NCI-H510A (cell line): ENCODE measurements at regions not wholly inside any gene's neighbourhood (a gene's known extent, or its start where the extent isn't known, plus 50 kb on each side); places are given as distances from the start of the nearest gene placed in this dataset.
A peak's percentile ranks its signal among the peaks of the same experiment; 100 is the strongest.

Source experiments
- DNase-seq: peaks from one replicate; lab custom pipeline; 2025; lab: John Stamatoyannopoulos, UW

DNA sequence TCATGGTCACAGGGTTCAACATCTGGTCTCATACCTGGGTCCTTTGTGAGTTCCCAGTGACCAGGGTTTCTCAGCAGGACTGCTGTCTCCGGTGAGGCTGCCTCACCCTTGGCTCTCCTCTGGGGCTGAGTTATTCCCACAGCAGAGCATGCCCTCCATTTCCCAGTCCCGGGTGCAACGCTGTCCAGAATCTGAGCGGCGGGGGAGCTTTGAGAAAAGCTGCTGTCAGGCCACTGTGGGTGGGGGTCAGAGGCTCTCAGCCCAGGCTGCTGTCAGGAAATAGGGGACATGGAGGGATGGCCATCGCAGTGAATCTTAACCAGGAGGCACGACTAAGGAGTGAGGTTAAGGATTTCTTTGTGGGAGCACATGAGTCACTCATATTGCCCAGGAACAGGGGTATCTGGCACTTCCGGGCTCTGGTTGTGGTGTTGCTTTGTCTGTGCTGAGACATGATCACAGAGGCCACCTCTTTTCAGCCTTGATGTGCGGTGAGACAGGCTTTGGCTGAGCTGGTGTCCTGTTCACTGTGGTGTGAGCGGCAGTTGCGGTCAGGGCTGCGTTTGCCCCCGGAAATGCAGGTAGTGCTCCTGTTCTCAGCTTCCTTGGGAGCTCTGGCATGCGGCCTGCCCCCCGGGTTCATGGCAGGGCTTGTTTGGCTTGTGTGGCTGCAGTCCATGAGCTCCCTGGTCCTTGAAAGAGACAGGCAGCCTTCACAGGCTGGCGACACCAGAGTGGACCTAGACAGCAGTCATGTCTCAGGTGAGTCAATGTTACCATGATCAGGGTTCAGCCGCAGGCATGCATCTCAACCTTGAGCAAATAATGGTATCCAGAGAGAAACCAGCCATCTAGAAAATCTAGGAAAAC lies 310.7 kb upstream of the MYT1L start:
- DNase-seq: no peak

DNA sequence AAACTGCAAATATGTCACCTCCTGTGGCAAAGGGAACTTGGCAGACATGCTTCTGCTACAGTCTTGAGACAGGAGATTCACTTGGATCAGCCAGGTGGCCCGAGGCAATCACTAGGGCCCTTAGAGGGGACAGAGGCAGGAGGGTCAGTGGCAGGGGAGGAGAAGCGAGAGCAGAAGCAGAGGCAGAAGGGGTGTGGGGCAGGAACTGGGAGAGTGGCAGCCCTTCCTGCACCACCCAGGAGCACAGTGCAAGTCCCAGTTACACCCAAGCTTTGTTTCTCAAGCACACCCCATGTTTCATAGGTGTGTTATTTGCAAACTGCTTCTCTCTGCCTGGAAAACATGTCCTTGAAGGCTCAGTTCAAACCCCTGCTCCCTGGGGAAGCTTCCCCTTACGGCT lies 309.7 kb upstream of the MYT1L start:
- DNase-seq: no peak

DNA sequence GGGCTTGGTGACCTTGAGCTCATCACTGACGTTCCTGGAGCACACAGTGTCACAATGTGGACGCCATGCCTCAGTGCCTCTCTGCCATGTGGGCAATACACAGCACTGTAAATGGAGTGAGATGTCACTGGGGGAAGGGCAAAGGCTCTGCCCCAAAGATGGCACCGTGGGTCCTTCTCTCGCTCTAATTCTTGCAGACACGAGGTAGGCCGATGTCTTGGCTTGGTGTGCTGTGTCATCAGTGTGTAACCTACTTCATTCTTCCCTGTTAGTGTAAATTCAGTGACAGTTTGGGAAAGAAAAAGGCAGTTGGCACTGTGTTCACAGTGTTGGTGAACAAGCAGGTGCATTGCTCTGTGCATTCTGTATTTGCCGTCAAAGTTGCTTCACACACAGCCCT lies 309.3 kb upstream of the MYT1L start:
- DNase-seq: no peak

DNA sequence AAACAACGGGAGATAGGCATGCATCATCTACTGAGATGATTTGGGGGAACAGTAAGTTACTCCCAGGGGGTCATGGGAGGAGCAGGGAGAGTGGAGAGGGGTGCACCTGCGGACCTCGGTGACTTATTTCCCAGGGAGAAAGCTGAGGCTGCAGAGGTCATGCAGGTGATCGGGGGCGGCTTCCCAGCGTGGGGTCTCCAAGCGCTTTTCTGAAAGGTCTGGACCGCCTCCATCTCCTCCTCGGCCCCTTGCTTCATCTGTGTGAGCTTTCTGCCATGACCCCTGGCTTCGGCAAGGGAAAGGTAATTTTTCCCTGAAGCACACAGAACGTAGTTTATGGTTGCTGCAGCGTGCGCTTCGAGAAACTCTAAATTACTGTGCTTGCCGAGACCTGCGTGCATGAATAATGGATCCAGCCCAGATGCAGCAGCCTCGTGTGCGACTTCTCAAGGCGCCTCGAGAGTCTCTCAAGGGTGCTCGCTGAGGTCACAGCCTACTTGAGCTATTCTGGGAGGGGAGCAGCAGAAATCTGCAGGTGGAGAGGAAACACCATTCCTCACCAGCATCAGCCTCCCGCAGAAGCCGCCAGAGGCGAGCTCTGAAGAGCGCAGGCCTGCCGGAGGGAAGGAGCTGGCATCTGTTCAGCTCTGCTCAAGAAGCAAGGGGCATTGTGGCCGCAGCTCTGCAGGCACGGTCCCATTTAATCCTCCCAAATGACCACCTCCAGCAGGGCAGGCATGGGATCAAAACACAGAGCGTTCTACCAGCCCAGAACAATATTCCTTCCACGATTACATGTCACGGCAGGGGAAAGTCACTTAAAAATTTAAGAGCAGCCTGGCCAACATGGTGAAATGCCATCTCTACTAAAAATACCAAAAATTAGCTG lies 308.4 kb upstream of the MYT1L start:
- DNase-seq: no peak

DNA sequence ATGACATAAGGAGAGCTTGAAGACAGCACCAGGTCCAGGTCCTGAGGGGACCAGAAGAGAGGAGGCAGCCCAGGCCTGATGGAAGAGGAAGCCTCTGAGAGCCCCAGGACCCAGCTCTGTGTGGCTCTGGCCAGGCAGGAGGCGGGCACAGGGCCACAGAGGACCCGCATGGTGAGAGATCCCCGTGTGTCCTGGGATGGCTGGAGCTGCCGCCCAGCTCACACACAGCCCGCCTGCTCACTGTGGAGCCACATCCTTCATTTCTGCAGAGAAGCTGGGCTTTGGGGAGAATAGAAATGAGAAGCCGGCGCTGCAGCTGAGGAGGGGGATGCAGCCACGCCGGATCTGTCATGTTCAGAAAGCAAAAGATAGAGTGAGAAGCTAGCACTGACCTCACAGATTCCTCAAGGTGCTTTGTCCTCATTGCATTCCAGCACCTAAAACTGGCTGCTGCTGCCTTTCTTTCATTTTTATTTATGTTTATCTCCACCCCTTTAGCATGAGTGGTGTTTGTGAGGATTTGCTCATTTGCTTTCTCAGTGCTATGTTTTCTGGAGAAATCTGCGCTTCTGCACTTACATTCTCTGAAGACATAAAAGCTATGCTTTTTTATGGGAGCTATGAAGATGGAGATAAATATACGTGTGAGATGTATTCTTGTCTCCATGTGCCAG lies 307.6 kb upstream of the MYT1L start:
- DNase-seq: no peak

DNA sequence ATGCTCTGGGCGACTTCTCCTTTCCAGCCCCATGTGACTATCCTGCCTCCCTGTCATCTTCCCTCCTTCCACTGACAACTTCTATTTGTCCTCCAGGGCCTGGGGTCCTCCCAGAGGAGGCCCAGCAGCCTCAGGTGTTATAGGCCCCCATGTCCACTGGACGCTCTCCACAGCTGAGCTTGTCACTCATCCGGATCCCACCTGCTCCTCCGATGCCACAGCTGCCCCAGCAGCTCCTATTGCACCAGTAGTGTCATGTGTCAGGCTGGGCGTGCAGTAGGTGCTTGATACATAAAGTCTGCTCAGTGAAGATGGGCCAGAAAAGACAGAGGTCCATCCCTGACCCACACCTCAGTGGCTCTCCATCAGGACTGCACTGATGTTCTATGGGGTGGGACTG lies 305.7 kb upstream of the MYT1L start:
- DNase-seq: no peak

DNA sequence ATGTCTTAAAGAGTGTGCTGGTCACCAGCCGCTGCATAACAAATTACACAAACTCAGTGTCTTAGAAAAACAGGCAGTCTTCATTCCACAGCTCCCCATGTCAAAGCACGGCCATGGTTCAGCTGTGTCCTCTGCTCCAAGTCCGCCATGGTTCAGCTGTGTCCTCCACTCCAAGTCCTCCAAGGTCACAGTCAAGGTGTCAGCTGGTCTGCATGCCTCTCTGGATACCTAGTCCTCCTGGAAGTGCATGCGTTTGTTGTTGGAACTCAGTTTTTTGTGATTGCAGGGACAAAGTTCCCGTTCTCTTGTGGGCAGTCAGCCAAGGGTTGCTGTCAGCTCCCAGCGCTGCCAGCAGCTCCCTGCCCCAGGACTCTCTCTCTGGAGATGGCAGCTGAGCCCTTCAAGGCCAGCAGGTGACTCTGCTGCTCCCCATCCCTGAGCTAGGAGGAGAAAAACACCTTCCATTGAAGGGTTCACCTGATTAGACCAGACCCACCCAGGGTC lies 304.0 kb upstream of the MYT1L start:
- no peak for DNase-seq

DNA sequence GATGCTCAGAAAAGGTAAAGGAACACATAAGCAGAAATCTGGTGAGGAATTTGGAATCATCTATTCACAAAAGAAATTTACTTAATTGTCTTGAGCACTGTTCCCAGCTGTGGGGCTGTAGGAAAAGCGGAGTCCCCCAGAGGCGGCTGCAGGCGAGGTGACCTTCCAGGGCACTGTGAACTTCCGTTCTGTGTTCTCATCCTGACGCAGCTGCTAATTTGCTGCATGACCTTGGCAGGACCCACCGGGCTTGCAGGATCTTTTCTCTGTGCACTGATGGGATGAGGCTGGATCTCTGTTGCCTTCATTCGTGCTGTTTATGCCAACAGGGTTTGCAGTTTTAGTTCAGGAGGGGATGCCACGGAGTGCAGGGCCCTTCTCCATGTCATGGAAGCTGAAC lies 301.9 kb upstream of the MYT1L start:
- no peak for DNase-seq

DNA sequence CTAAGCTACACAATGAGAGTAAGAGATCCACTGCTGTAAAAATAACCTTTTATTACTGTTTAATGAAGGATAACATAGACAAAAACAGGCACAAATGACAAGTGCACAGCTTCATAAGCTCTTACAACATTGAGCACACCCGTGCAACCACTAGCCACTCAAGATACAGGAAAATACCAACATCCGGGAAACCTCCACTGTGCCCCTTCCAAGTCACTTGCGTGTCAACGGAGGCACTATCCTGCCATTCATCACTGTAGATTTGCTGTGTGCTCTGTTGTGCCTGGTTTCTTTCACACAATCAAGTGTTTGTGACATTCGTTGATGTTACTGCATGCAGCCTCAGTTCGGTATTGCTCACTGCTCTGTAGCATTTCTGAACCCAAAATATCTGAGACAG lies 292.9 kb upstream of the MYT1L start:
- DNase-seq: no peak

DNA sequence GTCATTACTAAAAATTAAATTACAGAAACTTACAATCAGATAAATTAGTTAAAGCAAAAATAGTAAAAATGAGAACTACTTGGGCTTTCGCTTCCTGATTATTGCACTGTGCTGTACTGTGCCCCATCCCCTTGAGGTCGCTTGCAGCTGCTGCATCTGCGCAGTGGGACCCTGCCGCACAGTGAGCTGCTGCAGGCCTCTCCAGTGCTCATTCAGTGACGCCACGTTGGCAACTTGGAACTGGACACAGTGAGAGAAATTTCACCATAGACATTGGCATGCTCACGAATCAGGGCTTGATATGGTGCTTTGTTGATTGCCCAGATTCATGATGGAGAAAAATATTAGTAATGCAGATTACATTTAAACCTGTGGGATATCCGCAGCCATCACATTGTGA lies 290.8 kb upstream of the MYT1L start:
- DNase-seq: no peak

DNA sequence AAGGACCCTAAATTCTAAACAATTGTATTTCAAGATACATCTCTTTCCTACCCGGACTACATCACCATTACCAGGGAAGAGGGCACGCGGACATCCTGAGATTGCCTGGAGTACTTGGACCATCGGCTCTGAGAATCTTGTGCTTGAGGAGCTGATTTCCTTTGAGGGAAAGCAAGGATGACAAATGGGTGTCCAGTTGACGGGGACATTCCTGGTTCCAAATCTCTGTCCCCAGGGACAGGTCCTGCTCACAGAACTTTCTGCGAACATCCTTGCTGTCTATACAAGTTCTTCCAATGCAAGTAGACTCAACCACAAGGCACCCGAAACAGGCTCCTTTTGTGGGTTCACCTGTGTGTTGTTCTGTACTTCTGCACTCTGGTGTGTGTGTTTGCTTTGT lies 289.5 kb upstream of the MYT1L start:
- DNase-seq: no peak

DNA sequence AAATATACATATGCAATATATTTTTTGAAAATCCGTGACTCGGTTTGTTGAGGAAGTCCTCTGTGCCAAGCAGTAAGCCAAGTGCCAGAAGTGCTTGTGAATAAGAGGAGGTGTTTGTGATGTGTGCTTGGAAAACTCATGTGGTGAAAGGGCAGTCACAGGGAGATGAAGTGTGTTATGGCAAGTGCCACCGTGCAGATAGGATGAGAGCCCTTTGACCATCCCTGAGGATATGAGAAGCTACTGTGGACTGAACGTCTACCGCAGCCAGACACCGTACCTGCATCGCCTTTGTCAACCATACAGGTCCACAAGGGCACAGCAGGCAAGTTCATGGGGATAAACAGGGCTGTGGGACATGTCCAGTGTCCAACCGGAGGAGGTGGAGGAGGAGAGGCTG lies 288.9 kb upstream of the MYT1L start:
- DNase-seq: no peak

DNA sequence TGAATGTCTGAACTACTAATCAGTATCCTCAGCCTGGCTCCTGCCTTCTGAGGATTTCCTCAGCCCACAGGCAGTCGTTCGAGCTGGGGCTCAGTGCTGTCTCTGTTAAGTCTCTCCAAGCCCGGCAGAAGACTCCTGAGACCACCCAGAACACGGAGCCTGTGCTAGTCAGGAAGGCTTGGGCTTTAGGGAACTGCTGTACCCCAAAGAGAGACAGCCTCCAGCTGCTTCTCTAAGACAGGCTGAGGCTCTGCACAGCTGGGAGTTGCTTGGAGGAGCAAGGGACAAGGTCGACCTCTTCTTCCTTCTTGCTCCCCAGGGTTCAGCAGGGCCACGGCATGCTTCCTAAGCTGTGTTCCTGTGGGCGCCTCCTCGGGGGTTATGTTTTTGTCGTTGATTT lies 283.4 kb upstream of the MYT1L start:
- DNase-seq: no peak

DNA sequence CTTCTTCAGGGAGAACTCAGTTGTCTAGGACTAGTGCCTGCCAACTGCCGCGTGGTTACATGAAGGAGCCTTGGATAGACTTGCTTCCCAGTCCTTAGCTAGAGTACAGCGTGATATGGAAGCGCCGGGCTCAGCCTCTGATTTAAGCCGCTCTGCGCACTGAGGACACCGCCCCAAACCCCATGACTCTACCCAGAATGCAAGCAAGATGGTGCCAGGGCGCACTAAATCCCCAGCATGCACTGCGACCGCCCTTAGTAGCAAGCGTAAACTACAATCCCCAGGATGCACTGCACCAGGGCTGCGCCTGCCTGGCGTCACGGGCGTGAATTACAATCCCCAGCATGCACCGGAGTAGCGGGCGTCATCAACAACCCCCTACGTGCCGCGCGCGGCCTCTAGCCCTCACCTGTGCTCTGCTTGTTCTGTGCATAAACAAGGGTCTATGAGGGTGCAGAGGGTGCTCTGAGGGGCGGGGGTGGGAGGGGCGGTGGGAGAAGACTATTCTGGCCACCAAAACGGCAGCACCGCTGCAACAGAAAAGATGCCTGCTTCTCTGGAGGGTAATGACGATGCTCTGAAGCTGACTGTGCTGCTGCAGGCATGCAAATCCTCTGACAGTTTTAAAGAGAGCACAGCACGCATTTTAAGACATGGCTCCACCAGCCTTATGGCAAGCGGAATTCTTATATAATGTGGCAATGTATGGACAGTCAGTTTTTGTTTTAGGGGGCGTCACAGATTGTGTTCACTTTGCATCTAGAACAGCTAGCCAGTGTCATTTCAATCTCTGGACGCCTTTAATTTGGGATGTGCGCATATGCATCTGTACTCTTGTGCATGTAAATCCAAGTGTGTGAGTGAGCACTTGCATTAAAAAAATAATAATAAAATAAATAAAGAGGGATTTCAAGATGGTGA lies 282.5 kb upstream of the MYT1L start:
- peak; percentile 98 for DNase-seq

DNA sequence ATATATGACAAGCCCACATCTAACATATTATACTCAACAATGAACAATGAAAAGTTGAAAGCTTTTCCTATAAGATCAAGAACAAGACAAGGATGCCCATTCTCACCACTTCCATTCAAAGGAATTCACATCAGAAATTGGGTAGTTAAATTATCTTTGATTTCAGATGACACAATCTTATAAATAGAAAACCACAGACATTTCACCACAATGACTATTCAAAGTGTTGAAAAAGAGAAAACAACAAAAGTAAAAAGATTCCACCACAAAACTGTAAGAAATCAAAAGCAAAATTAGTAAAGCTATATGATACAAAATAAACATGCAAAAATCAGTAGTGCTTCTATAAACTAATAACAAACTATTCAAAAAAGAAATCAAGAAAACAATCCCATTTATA lies 279.7 kb upstream of the MYT1L start:
- no peak for DNase-seq

DNA sequence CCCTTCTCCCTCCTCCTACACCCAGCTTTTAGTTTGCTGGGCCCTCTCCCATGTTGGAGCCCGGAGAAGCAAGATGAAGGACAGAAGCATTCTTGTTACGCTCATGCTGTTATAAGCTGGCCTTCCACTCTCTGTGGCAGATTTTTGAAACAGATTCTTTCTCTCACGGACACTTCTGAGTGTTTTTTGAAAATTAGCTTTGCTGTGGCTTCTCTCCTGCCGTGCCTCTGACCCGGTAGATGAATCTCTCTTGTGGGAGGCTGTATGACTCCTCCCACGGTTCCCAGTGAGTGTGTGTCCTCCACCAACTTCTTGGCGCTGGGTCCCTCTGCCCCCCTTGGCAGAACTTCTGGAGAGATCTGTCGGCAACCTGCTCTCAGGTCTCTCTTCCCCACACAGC lies 269.3 kb upstream of the MYT1L start:
- no peak for DNase-seq

DNA sequence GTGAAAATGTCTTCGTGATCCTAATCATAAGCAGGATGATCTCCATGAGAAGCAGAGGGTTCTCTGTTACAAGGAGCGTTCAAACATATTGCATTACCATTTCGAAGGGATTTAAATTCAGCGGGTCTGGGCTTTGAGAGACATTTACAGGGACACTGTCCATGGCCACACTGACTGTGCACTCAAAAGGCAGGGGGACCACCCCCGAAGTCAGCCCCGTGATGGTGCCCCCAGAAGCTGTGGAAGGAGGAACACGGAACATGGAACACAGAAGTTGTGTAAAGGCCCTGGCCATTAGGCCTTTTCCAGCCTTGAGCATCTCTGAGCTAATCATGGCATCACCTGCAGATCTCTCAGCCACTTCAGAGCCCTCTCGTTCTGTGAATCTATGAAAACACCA lies 268.4 kb upstream of the MYT1L start:
- DNase-seq: no peak

DNA sequence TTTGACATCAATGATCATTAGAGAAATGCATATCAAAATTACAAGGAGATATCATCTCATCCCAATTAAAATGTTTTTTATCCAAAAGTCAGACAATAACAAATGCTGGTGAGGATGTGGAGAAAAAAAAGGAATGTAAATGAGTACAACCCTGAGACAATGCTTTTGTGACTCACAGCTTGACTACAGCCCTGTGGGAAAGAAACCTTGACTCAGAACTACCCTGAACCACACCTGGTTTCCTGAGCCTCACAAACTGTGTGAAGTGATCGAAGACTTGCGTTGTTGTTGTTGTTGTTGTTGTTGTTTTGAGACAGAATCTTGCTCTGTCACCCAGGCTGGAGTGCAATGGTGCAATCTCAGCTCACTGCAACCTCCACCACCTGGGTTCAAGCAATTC lies 266.6 kb upstream of the MYT1L start:
- no peak for DNase-seq

DNA sequence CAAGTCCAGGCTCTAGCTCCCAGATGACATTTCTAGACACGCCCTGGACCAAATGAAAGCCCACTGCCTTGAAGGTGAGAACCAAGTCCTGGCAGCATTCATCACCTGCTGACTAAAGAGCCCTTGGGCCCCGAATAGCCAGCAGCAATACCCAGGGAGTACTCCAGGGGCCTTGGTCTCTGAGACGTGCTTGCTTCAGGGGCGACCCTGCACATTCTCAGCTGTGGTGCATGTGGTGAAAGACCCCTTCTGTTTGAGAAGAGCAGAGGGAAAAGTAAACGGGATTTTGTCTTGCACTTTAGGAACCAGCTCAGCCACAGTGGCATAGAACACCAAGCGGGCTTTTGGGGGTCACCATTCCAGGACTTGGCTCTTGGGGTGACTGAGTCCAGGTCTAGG lies 260.5 kb upstream of the MYT1L start:
- DNase-seq: no peak

DNA sequence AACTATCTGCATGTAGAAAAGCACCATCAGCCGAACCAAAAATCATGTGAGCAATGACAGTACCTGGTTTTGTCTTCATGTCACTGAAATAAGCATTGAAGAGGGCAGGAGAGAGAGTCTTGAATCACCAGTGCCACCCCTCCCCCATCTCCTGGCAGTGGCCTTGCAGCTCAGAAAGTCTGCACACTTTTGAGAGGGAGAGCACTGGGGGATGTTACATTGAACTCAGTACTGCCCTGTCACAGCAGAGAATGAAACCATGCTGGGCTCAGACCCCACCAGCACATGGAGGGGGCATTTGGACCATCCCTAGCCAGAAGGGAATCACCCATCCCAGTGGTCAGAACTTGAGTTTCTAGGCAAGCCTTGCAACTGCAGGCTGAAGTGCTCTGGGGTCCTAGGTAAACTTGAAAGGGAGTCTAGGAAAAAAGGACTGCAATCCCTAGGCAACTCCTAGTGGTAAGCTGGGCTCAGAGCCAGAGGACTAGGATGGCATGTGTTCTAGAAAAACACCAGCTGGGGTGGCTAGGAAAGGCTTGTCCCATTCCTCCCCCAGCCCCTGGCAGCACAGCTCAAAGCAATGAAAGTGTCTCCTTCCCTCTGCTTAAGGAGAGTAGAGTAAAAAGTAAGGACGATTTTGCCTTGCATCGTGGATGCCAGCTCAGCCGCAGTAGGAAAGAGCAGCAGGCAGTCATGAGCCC lies 259.9 kb upstream of the MYT1L start:
- DNase-seq: no peak

DNA sequence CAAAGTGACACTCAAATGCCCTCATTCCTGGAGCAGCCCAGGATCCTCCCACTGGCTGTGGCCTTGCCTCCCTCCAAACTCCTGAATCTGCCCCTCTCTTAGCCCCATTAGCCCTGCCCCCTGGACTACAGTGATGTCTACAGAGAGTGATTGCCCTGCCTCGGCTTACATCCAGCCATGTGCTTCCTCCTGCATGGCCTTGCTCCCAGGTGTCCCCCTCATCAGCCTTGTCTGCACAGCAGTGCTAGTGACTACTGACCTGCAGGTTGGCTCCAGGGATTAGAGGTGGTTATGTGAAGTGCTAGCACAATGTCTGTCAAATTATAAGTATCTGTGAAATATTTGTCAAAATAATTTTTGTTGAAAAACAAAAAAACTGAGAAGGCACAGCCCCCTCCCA lies 259.1 kb upstream of the MYT1L start:
- no peak for DNase-seq
